ENCODE measurements at regions not wholly inside any gene's neighbourhood (a gene's known extent, or its start where the extent isn't known, plus 50 kb on each side); places are given as distances from the start of the nearest gene placed in this dataset.

DNA sequence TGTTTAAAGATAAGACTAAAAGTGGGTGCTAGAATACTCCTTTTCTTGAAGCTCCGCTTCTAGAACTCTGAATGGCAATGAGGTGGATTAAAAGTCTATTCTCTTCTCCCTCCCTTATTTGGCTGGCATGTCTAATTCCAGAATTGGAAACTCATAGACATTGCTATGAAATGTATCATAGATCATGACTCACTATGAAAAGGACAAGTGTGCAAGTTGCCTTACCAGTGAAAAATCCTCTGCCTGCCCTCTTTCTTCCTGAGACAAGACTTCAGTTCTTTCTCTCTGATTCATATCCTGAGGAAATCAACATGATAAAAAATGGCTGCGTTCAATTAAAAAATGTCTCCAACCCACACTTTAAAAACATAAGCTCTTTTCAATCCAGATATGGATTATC, 73.2 kb upstream of the BLID start:
- TF ChIP-seq JUND (IDR thresholded peaks at IDR 0.05) (peak; percentile 98), RAD21 (IDR thresholded peaks at IDR 0.05; ENCODE audit: low read depth) (peak; percentile 41), POLR2AphosphoS5 (IDR thresholded peaks at IDR 0.05; ENCODE audit: low read depth, low read length) (peak; percentile 78), POLR2A (IDR thresholded peaks at IDR 0.05; ENCODE audit: borderline replicate concordance, extremely low read depth, insufficient read depth, insufficient read length) (no peak), FOSL1 (IDR thresholded peaks at IDR 0.05; ENCODE audit: low read depth) (peak; percentile 99), EGR1 (IDR thresholded peaks at IDR 0.05; ENCODE audit: low read depth) (0 out of 2 replicates have a peak, but pooled peaks have one; percentile 56), SRF (IDR thresholded peaks at IDR 0.05; ENCODE audit: low read depth) (peak; percentile 99)
- TF ChIP-seq, protein P1, sequence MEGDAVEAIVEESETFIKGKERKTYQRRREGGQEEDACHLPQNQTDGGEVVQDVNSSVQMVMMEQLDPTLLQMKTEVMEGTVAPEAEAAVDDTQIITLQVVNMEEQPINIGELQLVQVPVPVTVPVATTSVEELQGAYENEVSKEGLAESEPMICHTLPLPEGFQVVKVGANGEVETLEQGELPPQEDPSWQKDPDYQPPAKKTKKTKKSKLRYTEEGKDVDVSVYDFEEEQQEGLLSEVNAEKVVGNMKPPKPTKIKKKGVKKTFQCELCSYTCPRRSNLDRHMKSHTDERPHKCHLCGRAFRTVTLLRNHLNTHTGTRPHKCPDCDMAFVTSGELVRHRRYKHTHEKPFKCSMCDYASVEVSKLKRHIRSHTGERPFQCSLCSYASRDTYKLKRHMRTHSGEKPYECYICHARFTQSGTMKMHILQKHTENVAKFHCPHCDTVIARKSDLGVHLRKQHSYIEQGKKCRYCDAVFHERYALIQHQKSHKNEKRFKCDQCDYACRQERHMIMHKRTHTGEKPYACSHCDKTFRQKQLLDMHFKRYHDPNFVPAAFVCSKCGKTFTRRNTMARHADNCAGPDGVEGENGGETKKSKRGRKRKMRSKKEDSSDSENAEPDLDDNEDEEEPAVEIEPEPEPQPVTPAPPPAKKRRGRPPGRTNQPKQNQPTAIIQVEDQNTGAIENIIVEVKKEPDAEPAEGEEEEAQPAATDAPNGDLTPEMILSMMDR (IDR thresholded peaks at IDR 0.05 in 2 of 3, conservative IDR thresholded peaks at IDR 0.05 in 1 of 3; ENCODE audit: borderline replicate concordance in 1 of 3, insufficient read depth in 1 of 3, low read depth in 2 of 3, low read length in 2 of 3), result 0 out of 6 replicates have a peak, but pooled peaks of 1 of the 3 experiments have one; percentile 3
- TF ChIP-seq, protein P2, sequence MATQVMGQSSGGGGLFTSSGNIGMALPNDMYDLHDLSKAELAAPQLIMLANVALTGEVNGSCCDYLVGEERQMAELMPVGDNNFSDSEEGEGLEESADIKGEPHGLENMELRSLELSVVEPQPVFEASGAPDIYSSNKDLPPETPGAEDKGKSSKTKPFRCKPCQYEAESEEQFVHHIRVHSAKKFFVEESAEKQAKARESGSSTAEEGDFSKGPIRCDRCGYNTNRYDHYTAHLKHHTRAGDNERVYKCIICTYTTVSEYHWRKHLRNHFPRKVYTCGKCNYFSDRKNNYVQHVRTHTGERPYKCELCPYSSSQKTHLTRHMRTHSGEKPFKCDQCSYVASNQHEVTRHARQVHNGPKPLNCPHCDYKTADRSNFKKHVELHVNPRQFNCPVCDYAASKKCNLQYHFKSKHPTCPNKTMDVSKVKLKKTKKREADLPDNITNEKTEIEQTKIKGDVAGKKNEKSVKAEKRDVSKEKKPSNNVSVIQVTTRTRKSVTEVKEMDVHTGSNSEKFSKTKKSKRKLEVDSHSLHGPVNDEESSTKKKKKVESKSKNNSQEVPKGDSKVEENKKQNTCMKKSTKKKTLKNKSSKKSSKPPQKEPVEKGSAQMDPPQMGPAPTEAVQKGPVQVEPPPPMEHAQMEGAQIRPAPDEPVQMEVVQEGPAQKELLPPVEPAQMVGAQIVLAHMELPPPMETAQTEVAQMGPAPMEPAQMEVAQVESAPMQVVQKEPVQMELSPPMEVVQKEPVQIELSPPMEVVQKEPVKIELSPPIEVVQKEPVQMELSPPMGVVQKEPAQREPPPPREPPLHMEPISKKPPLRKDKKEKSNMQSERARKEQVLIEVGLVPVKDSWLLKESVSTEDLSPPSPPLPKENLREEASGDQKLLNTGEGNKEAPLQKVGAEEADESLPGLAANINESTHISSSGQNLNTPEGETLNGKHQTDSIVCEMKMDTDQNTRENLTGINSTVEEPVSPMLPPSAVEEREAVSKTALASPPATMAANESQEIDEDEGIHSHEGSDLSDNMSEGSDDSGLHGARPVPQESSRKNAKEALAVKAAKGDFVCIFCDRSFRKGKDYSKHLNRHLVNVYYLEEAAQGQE (IDR thresholded peaks at IDR 0.05; ENCODE audit: low read depth), result no peak

Measured in HCT116 (cell line).